Activated T-helper 17 cell treated with anti-CD3 and anti-CD28 coated beads, Interleukin-2, amount 50 U/mL, for 72 hours (primary cell): ENCODE measurements at regions not wholly inside any gene's neighbourhood (a gene's known extent, or its start where the extent isn't known, plus 50 kb on each side); places are given as distances from the start of the nearest gene placed in this dataset.
A peak's percentile ranks its signal among the peaks of the same experiment; 100 is the strongest.

Experiments used
- ATAC-seq: fragments of 150-1000 bp; cut with Tn5 transposase; replicated peaks from 2 replicates; pipeline ENCODE4 v1.10.0; 2021; ENCODE audit warnings: mild to moderate bottlenecking, moderate library complexity
- H3K27ac Mint-ChIP-seq: one replicate; pipeline ENCODE4 v1.8.0; 2022; ENCODE audit warnings: mixed read lengths
- H3K27me3 Mint-ChIP-seq: one replicate; pipeline ENCODE4 v1.8.0; 2022; ENCODE audit warnings: mixed read lengths
- H3K36me3 Mint-ChIP-seq: one replicate; pipeline ENCODE4 v1.8.0; 2022; ENCODE audit warnings: low read depth, mild to moderate bottlenecking, mixed read lengths
- H3K4me1 Mint-ChIP-seq: one replicate; pipeline ENCODE4 v1.8.0; 2022; ENCODE audit warnings: mixed read lengths
- H3K4me3 Mint-ChIP-seq: one replicate; pipeline ENCODE4 v1.8.0; 2022; ENCODE audit warnings: mild to moderate bottlenecking, mixed read lengths
- H3K9me3 Mint-ChIP-seq: one replicate; pipeline ENCODE4 v1.8.0; 2022; ENCODE audit warnings: mixed read lengths

DNA sequence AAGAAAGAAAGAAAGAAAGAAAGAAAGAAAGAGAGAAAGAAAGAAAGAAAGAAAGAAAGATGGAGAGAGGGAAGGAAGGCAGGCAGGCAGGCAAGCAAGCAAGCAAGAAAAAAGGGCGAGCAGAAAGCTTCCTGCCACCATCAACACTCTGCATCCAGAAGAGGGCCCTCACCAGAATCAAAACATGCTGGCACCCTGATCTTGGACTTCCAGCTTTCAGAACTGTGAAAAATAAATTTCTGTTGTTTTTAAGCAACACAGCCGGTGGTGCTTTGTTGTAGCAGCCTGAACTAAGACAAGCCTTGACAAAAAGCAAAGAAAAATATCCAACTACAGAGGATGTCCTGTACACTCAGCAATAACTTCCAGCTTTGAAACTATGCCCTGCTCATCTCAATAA is 401.7 kb downstream of the LRATD1 start:
- H3K27me3 Mint-ChIP-seq, result peaks cover 22% of the 10 kb centered on the region

DNA sequence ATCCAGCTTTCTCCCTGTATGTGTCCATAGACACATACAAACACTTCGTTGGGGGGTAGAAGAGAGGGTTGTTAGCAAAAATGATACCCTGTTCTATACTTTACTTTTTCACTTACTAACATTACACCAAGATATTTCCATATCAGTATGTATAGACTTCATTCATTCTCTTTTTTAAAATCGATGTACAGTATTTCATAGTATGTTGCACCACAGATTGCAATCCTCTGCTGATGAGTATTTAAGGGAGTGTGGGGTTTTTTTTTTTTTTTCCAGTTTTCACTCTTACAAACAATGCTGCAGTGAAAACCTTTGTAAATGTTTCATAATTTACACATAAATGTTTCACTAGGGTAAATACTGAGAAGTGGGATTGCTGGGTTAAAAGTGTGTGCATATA is 402.3 kb downstream of the LRATD1 start:
- Mint-ChIP-seq H3K27ac (no peak overlapping the region), H3K36me3 (no peaks in the 10 kb centered on the region), H3K4me1 (no peaks in the 10 kb centered on the region), H3K4me3 (no peak overlapping the region), H3K27me3 (peaks cover 18% of the 10 kb centered on the region), H3K9me3 (no peaks in the 10 kb centered on the region)
- no peak for ATAC-seq

More for the DNA sequence above, 401.7 kb downstream of the LRATD1 start:
- Mint-ChIP-seq H3K27ac (no peak overlapping the region), H3K4me3 (no peak overlapping the region), H3K4me1 (no peaks in the 10 kb centered on the region), H3K36me3 (no peaks in the 10 kb centered on the region), H3K9me3 (no peaks in the 10 kb centered on the region)
- ATAC-seq, result no peak

DNA sequence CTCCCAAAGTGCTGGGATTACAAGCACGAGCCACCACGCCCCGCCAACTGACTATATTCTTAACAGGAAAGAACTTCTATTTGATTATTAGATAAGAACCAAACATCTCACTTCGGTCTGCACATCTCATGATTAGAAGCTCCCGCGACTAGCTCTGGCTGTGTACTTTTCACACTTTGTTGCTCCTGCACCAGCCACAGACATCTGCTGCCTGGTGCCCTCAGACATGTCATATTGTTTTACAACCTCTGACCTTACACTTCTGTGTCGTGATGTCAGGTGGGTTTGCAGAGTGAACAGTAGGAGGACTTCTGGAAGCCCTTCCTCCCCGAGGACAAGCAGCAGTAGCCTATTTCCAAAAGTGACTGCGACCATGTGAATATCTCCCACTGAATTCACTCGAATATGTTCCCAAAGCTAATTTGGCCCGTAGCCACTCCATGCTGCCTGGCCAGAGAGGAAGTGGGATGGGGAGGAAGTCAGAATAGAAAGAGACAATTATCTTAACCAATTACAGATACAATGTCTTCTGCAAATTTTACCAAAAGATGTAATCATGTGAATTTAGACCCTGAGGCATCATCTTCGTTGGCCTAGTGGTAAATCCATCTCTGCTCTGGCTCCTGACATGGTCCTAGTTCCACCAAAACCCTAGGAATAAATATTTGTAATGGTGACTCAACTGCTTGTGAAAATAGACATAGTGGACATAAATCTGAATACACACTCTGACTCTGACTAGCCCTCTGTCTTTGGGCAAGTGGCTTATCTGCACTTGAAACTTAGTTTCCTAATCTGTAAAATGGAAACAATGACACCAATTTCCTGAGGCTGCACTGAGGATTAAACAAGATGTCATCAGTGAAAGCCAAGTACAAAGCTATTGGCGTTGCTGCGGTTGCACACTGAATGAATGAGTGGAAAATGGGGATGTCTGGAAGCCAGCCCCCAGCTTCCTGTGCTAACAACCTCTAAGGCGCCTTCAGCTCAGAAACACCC is 406.1 kb downstream of the LRATD1 start:
- Mint-ChIP-seq H3K27ac (no peak overlapping the region), H3K36me3 (no peaks in the 10 kb centered on the region)
- ATAC-seq, result peak; percentile 76

DNA sequence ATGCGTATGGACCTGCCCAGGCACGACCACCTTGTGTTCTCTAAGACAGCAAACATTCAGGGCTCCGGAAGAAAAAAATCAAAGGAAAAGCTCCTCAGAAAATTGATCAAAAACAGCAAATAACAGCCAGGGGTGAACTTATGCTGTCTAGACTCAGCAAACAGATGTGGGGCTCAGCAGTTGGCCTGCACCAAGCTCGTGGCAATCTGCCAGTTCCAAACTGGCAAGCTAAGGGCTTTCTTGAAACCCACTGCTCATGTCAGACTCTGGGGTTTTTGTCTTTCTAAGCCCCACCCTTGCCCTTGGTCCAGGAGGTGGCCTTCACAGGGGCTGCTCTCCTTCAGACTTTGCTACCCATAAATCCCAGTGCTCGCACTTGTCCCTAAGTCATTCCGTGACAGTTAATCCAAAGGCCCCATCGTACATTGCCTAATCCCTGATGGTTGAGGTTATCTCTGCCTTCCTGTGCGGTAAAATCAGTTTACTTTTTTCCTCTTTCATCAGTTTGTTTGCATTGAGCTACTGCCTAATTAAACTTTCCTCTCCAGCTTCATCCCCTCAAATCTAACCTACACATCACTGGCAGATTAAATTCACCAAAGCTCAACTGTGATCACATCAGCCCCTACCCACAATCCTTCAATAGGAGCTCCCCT is 408.0 kb downstream of the LRATD1 start:
- H3K4me3 Mint-ChIP-seq, result no peak overlapping the region
- H3K27me3 Mint-ChIP-seq, result peaks cover 9% of the 10 kb centered on the region
- no peaks in the 10 kb centered on the region for H3K4me1 Mint-ChIP-seq
- H3K9me3 Mint-ChIP-seq, result no peaks in the 10 kb centered on the region
- H3K27ac Mint-ChIP-seq, result no peak overlapping the region
- no peak for ATAC-seq
- no peaks in the 10 kb centered on the region for H3K36me3 Mint-ChIP-seq

More for the DNA sequence above, 406.1 kb downstream of the LRATD1 start:
- H3K9me3 Mint-ChIP-seq, result no peaks in the 10 kb centered on the region
- peaks cover 16% of the 10 kb centered on the region for H3K27me3 Mint-ChIP-seq
- H3K4me3 Mint-ChIP-seq, result no peak overlapping the region
- no peaks in the 10 kb centered on the region for H3K4me1 Mint-ChIP-seq

DNA sequence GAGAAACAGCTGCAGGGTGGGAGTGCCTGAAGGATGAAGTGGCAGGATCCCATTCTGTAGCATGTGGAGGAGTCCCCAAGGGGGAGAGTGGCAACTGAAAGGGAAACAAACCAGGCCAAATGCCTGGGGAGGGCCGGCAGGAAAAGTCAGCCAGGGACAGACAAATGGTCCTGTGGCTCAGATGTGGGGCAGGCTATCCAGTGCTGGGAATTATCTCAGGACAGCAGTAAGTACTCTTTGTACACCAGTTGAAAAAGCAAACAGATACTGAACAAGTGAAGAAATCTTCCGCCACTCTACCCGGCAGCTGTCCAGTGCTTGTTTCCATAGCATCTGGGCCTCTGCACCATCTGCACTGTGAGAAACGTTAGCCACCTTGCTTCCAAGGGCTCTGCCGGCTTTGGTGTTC is 408.9 kb downstream of the LRATD1 start:
- Mint-ChIP-seq H3K4me3 (no peak overlapping the region), H3K27ac (no peak overlapping the region), H3K36me3 (no peaks in the 10 kb centered on the region), H3K9me3 (no peaks in the 10 kb centered on the region), H3K27me3 (peaks cover 8% of the 10 kb centered on the region), H3K4me1 (no peaks in the 10 kb centered on the region)
- ATAC-seq, result no peak

DNA sequence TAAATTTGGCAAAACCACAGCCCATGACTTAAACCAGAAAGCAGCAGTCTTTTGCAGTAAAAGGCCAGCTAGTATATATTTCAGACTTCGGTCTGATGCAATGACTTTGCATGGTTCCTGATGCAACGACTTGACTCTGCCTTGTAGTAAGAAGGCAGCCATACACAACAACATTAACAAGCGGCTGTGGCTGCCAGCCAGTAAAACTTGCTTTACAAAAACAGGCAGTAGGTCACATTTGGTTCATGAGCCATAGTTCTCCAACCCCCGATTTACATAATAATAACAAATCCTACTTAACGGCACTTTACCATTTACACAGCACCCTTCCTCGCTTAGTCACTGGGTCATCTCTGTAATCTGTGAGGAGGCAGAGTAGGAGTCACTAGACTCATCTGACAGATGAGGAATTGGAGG is 410.3 kb downstream of the LRATD1 start:
- no peak overlapping the region for H3K27ac Mint-ChIP-seq
- H3K36me3 Mint-ChIP-seq, result no peaks in the 10 kb centered on the region
- no peak overlapping the region for H3K4me3 Mint-ChIP-seq
- no peak for ATAC-seq
- H3K27me3 Mint-ChIP-seq, result peaks cover 8% of the 10 kb centered on the region
- H3K4me1 Mint-ChIP-seq, result no peaks in the 10 kb centered on the region
- H3K9me3 Mint-ChIP-seq, result no peaks in the 10 kb centered on the region

DNA sequence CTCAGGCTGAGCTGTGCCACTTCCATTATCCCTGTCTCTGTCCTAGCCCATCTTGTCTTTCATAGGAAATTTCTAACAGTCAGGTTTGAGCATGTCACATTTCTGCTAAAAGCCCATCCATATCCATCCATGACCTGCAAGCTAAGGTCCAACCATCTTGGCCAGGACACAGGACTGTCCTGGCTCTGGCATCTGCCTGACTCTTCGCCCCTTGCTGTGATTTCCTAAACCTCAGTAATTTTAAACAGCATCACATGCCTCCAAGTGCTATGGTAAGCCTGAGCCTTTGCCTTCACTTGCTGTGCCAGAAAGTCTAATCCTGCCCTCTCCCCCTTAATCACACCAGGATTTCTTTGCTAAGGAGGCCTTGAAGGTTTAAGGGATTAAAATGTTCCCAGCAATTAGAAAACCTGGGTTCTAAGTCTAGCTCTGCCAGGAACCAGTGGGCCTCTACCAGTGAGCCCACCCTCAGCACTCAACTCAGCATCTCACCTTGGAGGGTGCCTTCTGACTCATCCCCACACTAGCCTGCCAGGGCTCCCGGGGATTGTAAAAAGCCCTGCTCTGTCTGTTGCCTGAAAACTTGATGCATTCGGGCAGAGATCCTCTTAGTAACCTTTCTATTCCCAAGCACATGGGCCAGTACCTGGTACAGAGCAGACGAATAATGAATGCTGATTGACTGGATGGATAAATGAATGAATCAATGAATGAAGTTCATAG is 411.0 kb downstream of the LRATD1 start:
- Mint-ChIP-seq H3K27ac (no peak overlapping the region), H3K36me3 (no peaks in the 10 kb centered on the region), H3K4me3 (no peak overlapping the region), H3K27me3 (peaks cover 8% of the 10 kb centered on the region), H3K4me1 (no peaks in the 10 kb centered on the region), H3K9me3 (no peaks in the 10 kb centered on the region)
- no peak for ATAC-seq

DNA sequence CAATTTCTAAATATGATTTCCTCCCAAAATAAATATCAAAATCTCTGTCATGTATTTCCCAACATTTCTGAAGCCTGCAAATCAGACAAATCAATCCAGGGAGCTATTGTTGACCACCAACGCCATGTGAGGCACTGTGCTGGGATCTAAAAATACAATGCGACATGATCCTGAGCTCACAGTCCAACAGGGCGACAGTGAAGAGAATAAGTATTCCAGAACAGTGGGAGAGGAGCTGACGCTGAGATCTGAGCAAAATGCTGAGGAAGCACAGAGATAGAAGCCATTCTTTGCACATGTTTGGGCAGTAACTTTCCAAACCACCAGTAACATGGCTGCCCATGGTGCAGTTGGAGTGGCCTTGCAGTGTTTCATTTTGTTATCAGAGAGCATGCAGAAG is 412.5 kb downstream of the LRATD1 start:
- H3K36me3 Mint-ChIP-seq, result no peaks in the 10 kb centered on the region
- H3K4me1 Mint-ChIP-seq, result no peaks in the 10 kb centered on the region
- ATAC-seq, result no peak
- H3K9me3 Mint-ChIP-seq, result no peaks in the 10 kb centered on the region
- H3K27me3 Mint-ChIP-seq, result peaks cover 8% of the 10 kb centered on the region
- no peak overlapping the region for H3K4me3 Mint-ChIP-seq
- H3K27ac Mint-ChIP-seq, result no peak overlapping the region

DNA sequence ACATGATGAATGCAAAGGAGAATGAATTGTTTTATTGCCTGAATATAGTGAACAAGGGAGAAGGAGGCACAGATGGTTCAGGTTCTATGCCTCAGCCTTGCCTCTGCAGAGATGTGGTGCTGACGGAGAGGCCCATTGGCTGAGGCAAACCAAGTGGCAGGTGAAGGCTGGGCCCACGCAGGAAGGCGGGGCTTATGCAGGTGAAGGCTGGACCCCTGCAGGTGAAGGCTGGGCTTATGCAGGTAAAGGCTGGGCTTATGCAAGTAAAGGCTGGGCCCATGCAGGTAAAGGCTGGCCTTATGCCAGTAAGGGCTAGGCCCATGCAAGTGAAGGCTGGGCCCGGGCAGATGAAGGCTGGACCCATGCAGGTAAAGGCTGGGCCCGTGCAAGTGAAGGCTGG is 414.7 kb downstream of the LRATD1 start:
- Mint-ChIP-seq H3K9me3 (no peaks in the 10 kb centered on the region), H3K4me3 (no peak overlapping the region), H3K4me1 (no peaks in the 10 kb centered on the region), H3K36me3 (no peaks in the 10 kb centered on the region), H3K27me3 (peaks cover 5% of the 10 kb centered on the region), H3K27ac (no peak overlapping the region)
- no peak for ATAC-seq

DNA sequence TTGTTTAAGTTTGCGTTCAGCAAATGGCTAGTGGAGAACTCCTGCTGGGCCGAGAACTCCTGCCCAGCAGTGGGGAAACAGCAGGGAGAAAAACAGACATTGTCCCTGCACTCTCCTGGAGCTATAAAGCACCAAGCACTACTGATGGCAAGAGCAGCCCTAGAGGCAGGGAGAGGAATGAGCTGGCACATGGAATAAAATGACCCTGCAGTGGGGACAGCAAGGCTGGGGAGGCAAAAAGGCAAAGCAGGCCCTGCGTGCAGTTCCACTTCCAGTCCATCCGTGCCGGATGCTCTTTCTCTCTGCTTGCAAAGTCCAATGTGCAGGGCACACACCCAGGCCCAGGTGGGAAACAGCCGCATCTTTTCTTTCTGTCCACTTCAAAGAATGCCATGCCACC is 415.5 kb downstream of the LRATD1 start:
- Mint-ChIP-seq H3K27ac (no peak overlapping the region), H3K9me3 (no peaks in the 10 kb centered on the region), H3K27me3 (peaks cover 5% of the 10 kb centered on the region), H3K4me1 (no peaks in the 10 kb centered on the region), H3K4me3 (no peak overlapping the region), H3K36me3 (no peaks in the 10 kb centered on the region)
- ATAC-seq, result no peak

DNA sequence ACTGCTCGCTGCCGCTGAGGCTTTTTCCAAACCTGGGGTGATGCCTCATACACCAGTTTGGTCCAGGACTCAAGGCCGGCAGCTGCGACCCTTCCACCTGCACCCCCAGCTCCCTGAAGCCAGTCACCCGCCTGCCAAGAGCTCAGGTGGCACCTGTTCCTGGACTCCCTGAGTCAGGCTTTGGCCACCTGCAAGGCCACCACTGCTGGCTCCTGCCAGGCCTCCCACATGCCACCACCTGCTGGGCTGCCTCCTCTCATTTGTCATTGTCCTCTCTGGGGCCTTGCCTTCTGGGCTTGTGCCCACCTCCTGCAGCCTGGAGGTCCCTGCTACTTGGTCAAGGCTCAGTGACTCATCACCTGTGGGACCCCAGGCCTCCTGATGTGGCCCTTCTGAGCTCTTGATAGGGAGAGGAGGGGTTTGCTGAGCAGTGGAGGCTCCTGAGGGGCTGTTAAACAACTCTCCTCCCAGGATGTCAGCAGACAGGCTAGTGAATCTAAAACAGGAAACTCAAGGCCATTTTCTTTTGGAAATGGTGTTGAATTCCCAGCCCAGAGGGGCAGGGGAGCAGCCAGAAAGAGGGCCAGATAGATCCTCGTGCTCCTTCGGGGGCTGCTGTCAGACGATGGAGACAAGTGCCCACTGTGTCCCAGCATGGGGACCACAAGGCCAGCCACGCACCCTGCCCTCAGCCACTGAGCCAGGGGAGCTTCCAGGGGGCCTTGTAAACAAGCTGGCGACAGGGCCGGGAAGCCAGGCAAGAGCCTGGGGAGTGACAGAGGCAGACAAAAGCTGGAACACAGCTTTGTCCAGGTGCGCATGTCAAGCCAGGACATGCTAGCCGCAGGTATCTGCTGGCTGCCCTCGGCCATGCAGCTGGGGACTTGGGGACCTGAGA is 416.8 kb downstream of the LRATD1 start:
- Mint-ChIP-seq H3K36me3 (no peaks in the 10 kb centered on the region), H3K9me3 (no peaks in the 10 kb centered on the region), H3K27me3 (no peaks in the 10 kb centered on the region), H3K4me3 (no peak overlapping the region), H3K27ac (no peak overlapping the region), H3K4me1 (no peaks in the 10 kb centered on the region)
- no peak for ATAC-seq

DNA sequence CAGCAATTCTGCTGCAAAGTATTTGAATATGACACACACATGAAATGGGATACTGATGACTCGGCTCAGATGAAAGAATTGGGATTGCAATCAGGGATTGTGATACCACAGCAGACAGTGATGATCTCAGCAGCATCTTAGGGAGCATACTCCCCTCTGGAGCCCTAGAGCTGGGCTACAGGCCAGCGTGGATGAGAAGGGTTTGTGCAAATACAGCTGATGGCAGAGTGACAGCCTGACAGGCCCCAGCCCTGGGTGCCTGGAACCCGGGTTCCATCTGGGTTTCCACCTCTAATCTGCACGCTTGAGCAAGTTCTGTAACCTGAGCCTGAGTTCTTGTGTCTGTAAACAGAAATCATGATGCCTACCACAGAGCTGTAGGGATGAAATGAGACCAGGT is 418.0 kb downstream of the LRATD1 start:
- no peak overlapping the region for H3K4me3 Mint-ChIP-seq
- no peaks in the 10 kb centered on the region for H3K36me3 Mint-ChIP-seq
- peaks cover 7% of the 10 kb centered on the region for H3K27me3 Mint-ChIP-seq
- no peaks in the 10 kb centered on the region for H3K4me1 Mint-ChIP-seq
- ATAC-seq, result no peak
- no peak overlapping the region for H3K27ac Mint-ChIP-seq
- H3K9me3 Mint-ChIP-seq, result no peaks in the 10 kb centered on the region

DNA sequence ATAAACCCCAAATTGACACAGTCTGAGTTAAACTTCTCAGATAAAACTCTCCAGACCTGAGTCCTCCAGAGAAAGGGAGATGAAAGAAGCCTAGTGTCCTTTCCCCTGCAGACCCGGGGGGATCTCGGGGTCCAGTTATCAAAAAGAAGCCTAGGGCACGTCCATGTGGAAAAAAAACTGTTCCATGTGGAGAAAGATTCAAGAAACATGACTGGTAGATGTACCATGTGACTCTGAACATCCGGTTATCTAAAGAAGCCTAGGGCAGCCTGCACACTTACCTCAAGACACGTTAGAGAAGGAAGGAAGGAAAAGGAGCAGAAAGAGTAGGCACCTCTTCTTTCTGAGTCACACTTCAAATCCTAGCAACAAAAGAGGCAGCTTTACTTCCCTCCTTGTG is 421.0 kb downstream of the LRATD1 start:
- ATAC-seq, result no peak
- no peak overlapping the region for H3K27ac Mint-ChIP-seq
- H3K36me3 Mint-ChIP-seq, result no peaks in the 10 kb centered on the region
- no peak overlapping the region for H3K4me3 Mint-ChIP-seq
- no peaks in the 10 kb centered on the region for H3K4me1 Mint-ChIP-seq
- no peaks in the 10 kb centered on the region for H3K9me3 Mint-ChIP-seq
- peaks cover 17% of the 10 kb centered on the region for H3K27me3 Mint-ChIP-seq
